Activated CD4-positive, alpha-beta memory T cell treated with anti-CD3 and anti-CD28 coated beads for 36 hours (primary cell): ENCODE measurements at regions not wholly inside any gene's neighbourhood (a gene's known extent, or its start where the extent isn't known, plus 50 kb on each side); places are given as distances from the start of the nearest gene placed in this dataset.

Source experiments
- CTCF ChIA-PET: fragments of 350-600 bp; sonication (Branson Sonifier 250); formaldehyde crosslinking; loops from one replicate; lab custom pipeline; 2021; ENCODE audit warnings: antibody characterized with exemption, inconsistent platforms; lab: Charles Lee
- POLR2A ChIA-PET: fragments of 350-600 bp; sonication (Branson Sonifier 250); formaldehyde crosslinking; loops from one replicate; lab custom pipeline; 2021; ENCODE audit warnings: antibody characterized with exemption; lab: Charles Lee
- DNase-seq: peaks from one replicate; pipeline ENCODE4 v3.0.0-alpha.2; 2020
- H3K27ac Mint-ChIP-seq: one replicate; pipeline ENCODE4 v1.8.0; 2021; ENCODE audit warnings: mixed read lengths
- H3K27me3 Mint-ChIP-seq: one replicate; pipeline ENCODE4 v1.8.0; 2021; ENCODE audit warnings: mixed read lengths
- H3K36me3 Mint-ChIP-seq: one replicate; pipeline ENCODE4 v1.8.0; 2021; ENCODE audit warnings: mixed read lengths
- H3K4me1 Mint-ChIP-seq: one replicate; pipeline ENCODE4 v1.8.0; 2021; ENCODE audit warnings: low read depth, mixed read lengths
- H3K4me3 Mint-ChIP-seq: one replicate; pipeline ENCODE4 v1.8.0; 2021; ENCODE audit warnings: mild to moderate bottlenecking, mixed read lengths
- H3K9me3 Mint-ChIP-seq: one replicate; pipeline ENCODE4 v1.8.0; 2021; ENCODE audit warnings: mixed read lengths
- intact Hi-C: fragments of 100-400 bp; cut with micrococcal nuclease; formaldehyde crosslinking; loops from one replicate; pipeline ENCODE4 v1.15.1; 2023

- Mint-ChIP-seq H3K9me3 (no peaks in the 10 kb centered on the region), H3K4me1 (no peaks in the 10 kb centered on the region), H3K36me3 (no peaks in the 10 kb centered on the region), H3K27ac (no peak overlapping the region), H3K4me3 (no peak overlapping the region), H3K27me3 (no peaks in the 10 kb centered on the region)
- POLR2A ChIA-PET, result no interaction called here
- CTCF ChIA-PET, result no interaction called here
- intact Hi-C loops, result no loop called here
- DNase-seq, result no peak
These were observed 125.3 kb upstream of the MTNR1B start for GRCh38 chr11:92844197-92844596.

GRCh38 chr11:92845390-92845789, 124.1 kb upstream of the MTNR1B start:
- no peak overlapping the region for H3K4me3 Mint-ChIP-seq
- no peak overlapping the region for H3K27ac Mint-ChIP-seq
- CTCF ChIA-PET, result no interaction called here
- no peaks in the 10 kb centered on the region for H3K27me3 Mint-ChIP-seq
- H3K36me3 Mint-ChIP-seq, result no peaks in the 10 kb centered on the region
- POLR2A ChIA-PET, result no interaction called here
- no peak for DNase-seq
- H3K9me3 Mint-ChIP-seq, result no peaks in the 10 kb centered on the region
- intact Hi-C loops, result no loop called here
- no peaks in the 10 kb centered on the region for H3K4me1 Mint-ChIP-seq

DNA sequence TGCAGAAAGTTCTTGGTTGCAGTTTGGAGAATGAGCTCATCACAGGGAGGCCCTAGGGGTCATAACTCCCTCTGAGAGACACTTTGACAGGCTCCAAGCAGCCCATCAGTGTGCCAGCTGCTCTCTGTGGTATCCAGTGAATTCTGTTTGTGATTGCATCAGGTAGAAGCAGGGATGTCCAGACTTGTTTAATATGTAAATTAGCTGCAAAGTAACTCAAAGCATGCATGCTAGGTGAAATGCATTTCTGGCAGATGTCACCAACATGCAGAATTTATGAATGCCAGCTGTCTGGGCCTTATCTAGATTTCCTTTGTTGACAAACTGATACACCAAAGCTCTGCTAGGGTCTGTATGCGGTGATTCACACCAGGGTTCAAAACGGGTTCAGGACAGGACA, 123.6 kb upstream of the MTNR1B start:
- no peak overlapping the region for H3K4me3 Mint-ChIP-seq
- ChIA-PET CTCF (no interaction called here), POLR2A (no interaction called here)
- H3K36me3 Mint-ChIP-seq, result no peaks in the 10 kb centered on the region
- no peaks in the 10 kb centered on the region for H3K27me3 Mint-ChIP-seq
- H3K27ac Mint-ChIP-seq, result no peak overlapping the region
- DNase-seq, result no peak
- no peaks in the 10 kb centered on the region for H3K9me3 Mint-ChIP-seq
- intact Hi-C loops, result no loop called here
- H3K4me1 Mint-ChIP-seq, result no peaks in the 10 kb centered on the region

- no peaks in the 10 kb centered on the region for H3K36me3 Mint-ChIP-seq
- H3K9me3 Mint-ChIP-seq, result no peaks in the 10 kb centered on the region
- no peak for DNase-seq
- H3K4me1 Mint-ChIP-seq, result no peaks in the 10 kb centered on the region
- H3K27me3 Mint-ChIP-seq, result no peaks in the 10 kb centered on the region
- H3K27ac Mint-ChIP-seq, result no peak overlapping the region
- ChIA-PET POLR2A (no interaction called here), CTCF (no interaction called here)
- intact Hi-C loops, result no loop called here
- no peak overlapping the region for H3K4me3 Mint-ChIP-seq
These were observed 122.8 kb upstream of the MTNR1B start for GRCh38 chr11:92846491-92847125.

DNA sequence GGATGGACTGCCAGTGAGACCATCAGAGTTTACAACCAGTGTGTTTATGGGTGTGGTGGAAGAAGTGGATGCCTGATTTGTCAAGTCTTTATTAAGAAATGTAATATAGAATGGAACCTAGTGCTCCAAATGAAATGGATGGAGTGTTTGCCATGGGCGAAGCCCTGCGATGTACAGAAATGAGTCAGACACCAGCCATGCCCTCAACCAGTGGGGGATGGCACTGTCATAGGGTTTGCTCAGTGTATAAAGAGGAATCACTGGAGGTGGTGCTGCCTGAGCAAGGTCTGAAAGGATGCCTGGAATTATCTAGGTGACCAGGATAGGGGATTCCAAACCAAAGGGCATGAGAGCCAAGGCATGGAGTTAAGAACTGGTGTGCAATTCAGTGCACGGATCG, 120.9 kb upstream of the MTNR1B start:
- H3K27ac Mint-ChIP-seq, result no peak overlapping the region
- DNase-seq, result no peak
- POLR2A ChIA-PET, result no interaction called here
- H3K4me1 Mint-ChIP-seq, result no peaks in the 10 kb centered on the region
- H3K9me3 Mint-ChIP-seq, result no peaks in the 10 kb centered on the region
- CTCF ChIA-PET, result no interaction called here
- no peaks in the 10 kb centered on the region for H3K36me3 Mint-ChIP-seq
- no peaks in the 10 kb centered on the region for H3K27me3 Mint-ChIP-seq
- intact Hi-C loops, result no loop called here
- H3K4me3 Mint-ChIP-seq, result no peak overlapping the region

- no peaks in the 10 kb centered on the region for H3K9me3 Mint-ChIP-seq
- ChIA-PET POLR2A (no interaction called here), CTCF (no interaction called here)
- no peak for DNase-seq
- H3K27me3 Mint-ChIP-seq, result no peaks in the 10 kb centered on the region
- intact Hi-C loops, result no loop called here
- H3K4me3 Mint-ChIP-seq, result no peak overlapping the region
- H3K27ac Mint-ChIP-seq, result no peak overlapping the region
- H3K4me1 Mint-ChIP-seq, result no peaks in the 10 kb centered on the region
- H3K36me3 Mint-ChIP-seq, result no peaks in the 10 kb centered on the region
These were observed 119.1 kb upstream of the MTNR1B start for GRCh38 chr11:92850296-92850826.

GRCh38 chr11:92852229-92852628, 117.2 kb upstream of the MTNR1B start:
- Mint-ChIP-seq H3K36me3 (no peaks in the 10 kb centered on the region), H3K4me1 (no peaks in the 10 kb centered on the region), H3K27me3 (no peaks in the 10 kb centered on the region), H3K4me3 (no peak overlapping the region), H3K27ac (no peak overlapping the region), H3K9me3 (no peaks in the 10 kb centered on the region)
- no peak for DNase-seq
- POLR2A ChIA-PET, result no interaction called here
- CTCF ChIA-PET, result no interaction called here
- intact Hi-C loops, result no loop called here

GRCh38 chr11:92852946-92853345, 116.5 kb upstream of the MTNR1B start:
- intact Hi-C loops, result no loop called here
- Mint-ChIP-seq H3K27me3 (no peaks in the 10 kb centered on the region), H3K4me3 (no peak overlapping the region), H3K4me1 (no peaks in the 10 kb centered on the region), H3K36me3 (no peaks in the 10 kb centered on the region), H3K9me3 (no peaks in the 10 kb centered on the region), H3K27ac (no peak overlapping the region)
- DNase-seq, result no peak
- ChIA-PET POLR2A (no interaction called here), CTCF (no interaction called here)

- Mint-ChIP-seq H3K27ac (no peak overlapping the region), H3K4me3 (no peak overlapping the region), H3K36me3 (no peaks in the 10 kb centered on the region), H3K27me3 (no peaks in the 10 kb centered on the region), H3K9me3 (no peaks in the 10 kb centered on the region), H3K4me1 (no peaks in the 10 kb centered on the region)
- intact Hi-C loops, result no loop called here
- no peak for DNase-seq
- POLR2A ChIA-PET, result no interaction called here
- CTCF ChIA-PET, result no interaction called here
These were observed 115.3 kb upstream of the MTNR1B start for GRCh38 chr11:92854162-92854561.

- intact Hi-C loops, result no loop called here
- Mint-ChIP-seq H3K4me1 (no peaks in the 10 kb centered on the region), H3K4me3 (no peak overlapping the region), H3K9me3 (no peaks in the 10 kb centered on the region), H3K27me3 (no peaks in the 10 kb centered on the region), H3K36me3 (no peaks in the 10 kb centered on the region), H3K27ac (no peak overlapping the region)
- CTCF ChIA-PET, result no interaction called here
- POLR2A ChIA-PET, result no interaction called here
- no peak for DNase-seq
These were observed 114.5 kb upstream of the MTNR1B start for GRCh38 chr11:92854952-92855351.

- no peak overlapping the region for H3K4me3 Mint-ChIP-seq
- no peak for DNase-seq
- no peaks in the 10 kb centered on the region for H3K27me3 Mint-ChIP-seq
- ChIA-PET POLR2A (no interaction called here), CTCF (interaction anchor here (0.6 kb wide), 1 partner anchor 462 kb away, joined by 5 read pairs; no protein-coding TSS in a partner anchor)
- H3K9me3 Mint-ChIP-seq, result no peaks in the 10 kb centered on the region
- intact Hi-C loops, result no loop called here
- H3K36me3 Mint-ChIP-seq, result no peaks in the 10 kb centered on the region
- H3K27ac Mint-ChIP-seq, result no peak overlapping the region
- H3K4me1 Mint-ChIP-seq, result no peaks in the 10 kb centered on the region
These were observed 113.6 kb upstream of the MTNR1B start for GRCh38 chr11:92855607-92856405.

DNA sequence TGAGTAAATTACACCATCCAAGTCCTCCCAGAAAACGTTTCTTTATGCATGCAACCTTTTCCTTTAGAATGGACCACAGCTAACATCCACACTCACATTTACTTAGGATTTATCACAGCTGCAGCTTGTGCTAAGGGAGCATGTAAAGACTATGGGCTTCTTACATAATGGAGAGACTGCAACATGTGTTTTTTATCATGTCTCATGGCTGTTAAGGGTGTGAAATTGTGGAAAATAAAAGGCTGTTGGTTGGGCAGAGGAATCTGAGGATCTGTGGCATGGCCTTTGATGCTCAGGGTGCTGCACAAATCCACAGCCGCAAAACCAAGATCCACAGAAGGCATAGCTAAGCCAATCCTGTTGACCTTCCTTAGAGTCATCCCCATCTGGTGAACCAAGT, 112.0 kb upstream of the MTNR1B start:
- Mint-ChIP-seq H3K27me3 (no peaks in the 10 kb centered on the region), H3K4me3 (no peak overlapping the region), H3K4me1 (no peaks in the 10 kb centered on the region), H3K36me3 (no peaks in the 10 kb centered on the region), H3K27ac (no peak overlapping the region), H3K9me3 (no peaks in the 10 kb centered on the region)
- ChIA-PET POLR2A (no interaction called here), CTCF (no interaction called here)
- intact Hi-C loops, result no loop called here
- DNase-seq, result no peak
